ENCODE measurements at regions not wholly inside any gene's neighbourhood (a gene's known extent, or its start where the extent isn't known, plus 50 kb on each side); places are given as distances from the start of the nearest gene placed in this dataset.
"Not testable (repeated sequence)": the region's sequence is repeated elsewhere in the genome, so short reads cannot be mapped to it uniquely, and the experiment has no call there.

DNA sequence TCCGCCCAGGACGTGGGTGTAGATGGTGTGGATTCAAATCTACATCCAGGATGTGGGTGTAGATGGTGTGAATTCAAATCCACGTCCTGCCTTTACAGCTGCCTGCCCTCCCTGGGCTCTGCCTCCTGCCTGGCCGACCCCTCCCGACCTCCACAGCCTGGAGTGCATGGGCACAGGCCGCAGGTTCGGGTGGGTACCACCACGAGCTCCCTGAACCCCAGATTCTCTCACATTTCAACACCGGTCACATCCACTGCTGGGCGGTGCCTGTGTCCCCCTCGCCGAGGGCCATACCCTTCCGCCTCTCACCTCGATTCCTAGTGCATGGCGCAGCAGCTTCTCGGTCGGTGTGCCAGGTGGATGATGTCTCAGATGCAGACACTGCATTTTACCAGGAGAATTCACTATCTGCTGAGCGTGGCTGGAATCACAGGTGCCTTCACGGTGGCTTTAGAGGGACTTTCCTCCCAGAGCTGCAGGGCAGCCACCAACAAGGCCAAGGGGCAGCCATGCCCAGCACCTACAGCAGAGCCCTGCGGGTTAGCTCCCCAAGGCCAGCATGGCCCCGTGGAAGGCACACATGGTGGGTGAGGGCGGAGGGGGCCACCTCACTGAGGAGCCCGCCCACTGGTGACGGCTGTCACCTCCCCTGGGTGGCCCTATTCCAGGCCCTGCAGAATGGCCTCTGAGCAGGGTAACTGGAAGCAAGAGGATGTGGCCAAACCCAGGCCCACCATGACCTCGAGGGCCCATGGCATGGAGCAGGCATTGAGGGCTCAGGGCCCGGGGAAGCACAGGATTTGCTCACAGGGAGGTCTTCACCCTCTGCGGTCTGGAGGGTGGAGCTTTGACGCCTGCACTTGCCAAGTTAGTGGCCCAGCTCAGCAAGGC is 638.5 kb downstream of the TBC1D22A start:
- no peak for DNase-seq (ENCODE audit: low spot score)

DNA sequence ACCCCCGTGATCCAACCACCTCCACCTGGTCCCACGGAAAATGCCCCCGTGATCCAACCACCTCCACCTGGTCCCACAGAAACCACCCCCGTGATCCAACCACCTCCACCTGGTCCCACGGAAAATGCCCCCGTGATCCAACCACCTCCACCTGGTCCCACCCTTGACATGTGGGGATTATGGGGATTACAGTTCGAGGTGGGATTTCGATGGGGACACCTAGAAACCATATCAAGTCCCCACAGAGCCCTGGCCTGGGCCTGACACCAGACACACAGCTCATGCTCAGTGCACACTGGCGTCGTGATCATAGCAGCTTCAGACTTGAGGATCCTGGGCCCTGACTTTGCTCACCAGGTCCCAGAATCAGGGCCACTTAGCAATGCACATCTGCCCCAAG is 637.7 kb downstream of the TBC1D22A start:
- DNase-seq (ENCODE audit: low spot score), result not testable (repeated sequence)

DNA sequence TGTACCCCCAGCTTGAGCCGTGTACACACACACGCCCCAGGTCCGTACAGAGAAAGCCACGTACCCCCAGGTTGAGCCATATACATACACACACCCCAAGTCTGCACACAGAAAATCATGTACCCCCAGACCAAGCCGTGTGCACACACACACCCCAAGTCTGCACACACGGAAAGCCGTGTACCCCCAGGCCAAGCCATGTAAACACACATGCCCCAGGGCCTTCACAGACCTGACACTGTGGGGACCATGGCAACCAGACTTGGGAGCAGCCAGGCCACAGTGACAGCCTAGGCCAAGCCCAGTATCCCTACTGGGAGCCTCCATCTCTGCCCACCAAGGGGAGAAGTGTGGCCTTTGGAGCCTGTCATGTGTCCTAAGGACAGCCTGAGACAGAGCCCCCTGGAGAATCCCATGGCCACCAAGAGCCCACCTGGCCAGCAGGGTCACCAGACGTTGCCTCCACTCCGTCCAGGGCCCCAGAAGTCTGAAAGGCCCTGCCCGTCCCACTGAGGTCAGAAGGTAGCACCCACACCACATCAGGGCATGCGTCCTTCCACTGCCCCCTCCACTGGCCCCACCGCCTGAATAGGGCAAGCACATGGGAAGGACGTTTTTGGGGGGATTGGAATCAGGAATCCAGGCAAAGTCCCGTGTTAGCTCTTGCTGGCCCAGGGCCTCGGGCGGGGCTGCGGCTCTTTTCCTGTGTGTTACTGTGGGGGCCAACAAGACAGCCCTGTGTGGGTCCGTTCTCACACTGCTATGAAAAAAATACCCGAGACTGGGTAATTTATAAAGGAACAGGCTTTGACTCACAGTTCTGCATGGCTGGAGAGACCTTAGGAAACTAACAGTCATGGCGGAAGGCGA is 636.7 kb downstream of the TBC1D22A start:
- no peak for DNase-seq (ENCODE audit: low spot score)

DNA sequence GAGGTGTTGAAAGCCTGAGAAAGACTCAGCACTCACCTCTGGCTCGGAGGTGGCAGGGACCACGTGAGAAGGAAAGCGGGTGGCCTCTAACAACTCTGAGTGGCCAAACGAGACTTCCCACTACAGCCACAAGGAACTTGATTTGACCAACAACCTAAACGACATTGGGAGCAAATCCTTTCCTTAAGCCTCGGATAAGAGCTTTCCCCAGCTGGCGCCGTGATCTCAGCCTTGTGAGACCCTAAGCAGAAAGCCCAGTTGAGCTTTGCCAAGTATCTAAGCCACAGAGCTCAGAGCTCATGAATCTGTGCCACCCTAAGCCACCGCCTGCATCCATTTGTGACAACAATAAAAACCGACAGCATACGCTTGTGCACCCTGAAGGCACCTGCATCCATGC is 636.0 kb downstream of the TBC1D22A start:
- no peak for DNase-seq (ENCODE audit: low spot score)

DNA sequence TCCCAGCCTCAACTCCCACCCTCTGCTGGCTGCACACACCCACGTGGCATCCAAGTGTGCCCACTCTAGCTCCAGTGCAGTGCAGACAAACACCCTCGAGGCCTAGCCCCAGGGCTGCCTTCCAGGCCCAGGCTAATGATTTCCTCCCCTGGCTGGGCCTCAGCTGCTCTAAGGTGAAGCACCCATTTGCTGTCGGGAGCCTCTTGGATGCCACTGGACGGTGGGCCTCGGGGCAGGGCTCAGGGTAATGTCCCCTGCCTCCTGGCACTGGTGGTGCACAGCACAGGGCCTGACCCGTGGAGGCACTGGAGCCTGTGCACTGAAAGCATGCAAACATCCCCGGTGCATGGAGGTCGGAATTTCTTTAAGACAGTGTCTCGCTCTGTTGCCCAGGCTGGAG is 635.2 kb downstream of the TBC1D22A start:
- DNase-seq (ENCODE audit: low spot score), result no peak

DNA sequence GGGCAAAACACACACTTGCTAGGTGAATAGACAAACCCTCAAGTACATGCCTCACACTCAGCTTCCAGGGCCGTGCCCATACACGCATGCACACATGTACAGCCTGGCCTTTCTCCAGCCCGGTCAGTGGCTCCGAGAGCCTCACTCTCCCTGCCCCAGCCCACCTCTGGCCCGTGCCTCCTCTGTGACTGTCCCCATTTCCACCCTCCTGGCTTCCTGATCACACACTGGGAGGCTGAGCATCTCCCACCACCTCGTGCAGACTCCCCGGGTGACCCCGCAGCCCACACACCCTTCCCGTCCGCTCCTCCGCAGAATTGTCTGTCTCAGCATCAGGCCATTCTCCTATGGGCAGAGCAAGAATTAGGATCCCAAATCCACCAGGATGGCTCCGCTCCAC is 634.1 kb downstream of the TBC1D22A start:
- DNase-seq (ENCODE audit: low spot score), result no peak

DNA sequence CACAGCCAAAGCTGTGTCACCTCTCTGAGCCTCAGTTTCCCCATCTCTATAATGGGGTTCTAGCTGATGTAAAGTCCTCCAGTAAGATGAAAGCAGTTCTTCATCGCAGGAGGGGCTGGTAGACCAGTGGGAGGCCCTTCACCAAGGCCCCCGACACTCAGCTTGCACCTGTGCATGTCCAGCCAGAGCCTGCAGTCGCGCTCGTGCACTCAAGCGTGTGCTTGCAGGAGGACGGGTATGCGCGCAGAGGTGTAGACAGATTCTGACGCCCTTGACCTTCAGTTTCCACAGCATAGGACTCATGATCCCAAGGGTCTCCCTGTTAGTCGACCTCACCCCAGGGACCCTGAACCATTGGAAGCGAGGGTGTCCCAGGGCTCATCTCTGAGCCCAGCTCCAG is 633.7 kb downstream of the TBC1D22A start:
- DNase-seq (ENCODE audit: low spot score), result no peak

DNA sequence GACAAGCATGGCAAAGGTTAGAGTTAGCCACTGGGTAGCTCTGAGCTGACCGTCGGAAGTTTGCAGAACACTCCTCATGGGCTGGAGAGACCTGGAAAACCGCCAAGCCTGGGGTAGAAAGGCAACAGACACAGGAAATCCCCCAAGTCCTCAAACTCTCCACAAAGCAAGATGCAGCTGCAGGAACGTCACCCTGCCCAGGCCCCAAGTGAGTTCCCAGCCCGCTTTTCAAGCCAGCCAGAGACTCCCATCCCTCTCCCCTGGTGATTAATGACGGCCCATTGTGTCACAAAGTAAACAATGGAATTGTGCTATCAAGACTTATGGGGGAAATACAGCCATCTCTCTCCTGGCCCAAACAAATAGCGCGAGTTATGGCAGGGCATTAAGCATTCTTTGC is 633.0 kb downstream of the TBC1D22A start:
- no peak for DNase-seq (ENCODE audit: low spot score)

DNA sequence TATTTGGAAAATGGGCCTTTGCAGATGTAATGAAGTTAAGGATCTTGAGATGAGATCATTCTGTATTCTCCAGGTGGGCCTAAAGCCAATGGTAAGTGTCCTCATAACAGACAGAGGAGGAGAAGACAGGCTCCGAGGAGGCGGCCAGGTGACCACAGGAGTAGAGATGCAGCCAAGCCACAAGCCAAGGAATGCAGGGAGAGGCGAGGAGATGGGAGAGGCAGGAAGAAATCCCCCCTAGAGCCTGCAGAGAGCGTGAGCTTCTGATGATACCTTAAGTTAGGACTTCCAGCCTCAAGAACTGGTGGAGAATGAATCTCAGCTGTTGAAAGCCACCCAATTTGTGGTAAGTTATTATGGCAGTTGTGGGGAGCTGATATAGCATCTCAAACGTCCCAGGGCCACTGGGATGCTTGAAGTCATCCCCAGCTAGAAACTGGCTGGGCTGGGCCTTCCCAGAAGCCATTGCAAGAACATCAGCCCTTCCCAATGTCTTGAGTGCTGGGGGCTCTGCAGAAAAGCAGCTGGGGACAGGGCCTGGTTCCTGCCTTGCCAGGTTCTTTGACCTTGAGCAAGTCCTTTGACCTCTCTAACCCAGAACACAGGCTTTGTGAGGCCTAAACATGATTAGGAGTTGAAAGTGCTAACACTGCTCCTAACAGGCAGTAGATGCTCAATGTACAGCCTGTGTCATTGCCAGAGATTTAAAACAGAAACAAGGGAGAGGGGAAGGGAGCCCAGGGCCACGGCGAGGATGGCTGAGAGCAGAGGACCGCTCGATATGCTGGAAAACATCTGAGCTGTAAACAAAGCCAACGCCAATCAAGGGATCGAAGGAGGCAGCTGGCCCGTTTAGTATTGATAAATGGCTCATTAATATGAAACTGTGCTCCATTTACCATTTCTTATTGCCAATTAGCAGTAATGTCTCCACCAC is 632.3 kb downstream of the TBC1D22A start:
- DNase-seq (ENCODE audit: low spot score), result no peak

DNA sequence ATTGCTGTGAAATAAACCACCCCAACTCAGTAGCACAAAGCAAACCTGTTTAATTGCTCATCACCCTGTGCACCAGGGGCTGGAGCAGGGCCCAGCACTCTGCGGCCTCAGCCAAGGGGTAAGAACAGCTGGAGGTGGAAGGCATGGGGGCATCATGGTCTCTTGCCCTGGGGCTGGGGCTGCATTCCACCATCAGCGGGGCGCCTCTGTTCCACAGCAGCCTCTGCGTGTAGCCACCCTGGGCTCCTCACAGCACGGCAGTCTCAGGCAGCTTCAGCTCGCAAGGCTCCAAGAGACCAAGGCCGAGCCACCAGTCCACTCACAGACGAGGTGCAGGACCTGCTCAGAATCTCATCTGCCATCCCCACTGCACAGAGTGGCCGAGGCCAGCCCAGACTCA is 630.7 kb downstream of the TBC1D22A start:
- no peak for DNase-seq (ENCODE audit: low spot score)

DNA sequence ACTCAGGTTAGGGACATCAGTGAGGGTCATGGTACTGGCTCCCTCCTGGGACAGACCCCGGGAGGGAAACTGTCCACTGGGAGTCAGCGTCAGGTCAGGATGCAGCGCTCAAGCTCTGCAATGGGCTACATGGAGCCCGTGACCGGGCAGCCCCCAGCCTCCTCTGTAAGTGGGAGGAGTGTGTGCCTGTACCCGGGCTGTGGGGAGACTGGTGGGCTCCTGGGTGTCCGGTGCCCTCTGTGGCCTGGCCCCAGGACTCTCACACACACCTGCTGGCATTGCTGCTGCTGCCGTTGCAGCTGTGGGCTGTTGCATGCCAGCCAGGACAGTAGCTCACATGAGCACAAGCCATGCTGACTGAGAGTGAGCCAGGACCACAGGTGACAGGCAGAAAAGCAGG is 630.3 kb downstream of the TBC1D22A start:
- DNase-seq (ENCODE audit: low spot score), result no peak

DNA sequence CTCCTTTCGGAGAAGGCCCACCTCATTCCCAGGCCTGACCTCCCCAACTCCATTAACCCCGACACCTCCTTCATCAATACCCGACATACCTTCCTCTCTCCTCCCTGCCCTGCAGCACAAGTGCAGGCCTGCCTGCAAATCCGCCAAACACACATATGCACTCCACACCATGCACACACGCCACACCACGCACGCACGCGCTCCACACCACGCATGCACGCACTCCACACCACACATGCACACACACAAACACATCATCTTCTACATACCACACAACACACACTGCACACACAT is 629.6 kb downstream of the TBC1D22A start:
- DNase-seq (ENCODE audit: low spot score), result no peak

DNA sequence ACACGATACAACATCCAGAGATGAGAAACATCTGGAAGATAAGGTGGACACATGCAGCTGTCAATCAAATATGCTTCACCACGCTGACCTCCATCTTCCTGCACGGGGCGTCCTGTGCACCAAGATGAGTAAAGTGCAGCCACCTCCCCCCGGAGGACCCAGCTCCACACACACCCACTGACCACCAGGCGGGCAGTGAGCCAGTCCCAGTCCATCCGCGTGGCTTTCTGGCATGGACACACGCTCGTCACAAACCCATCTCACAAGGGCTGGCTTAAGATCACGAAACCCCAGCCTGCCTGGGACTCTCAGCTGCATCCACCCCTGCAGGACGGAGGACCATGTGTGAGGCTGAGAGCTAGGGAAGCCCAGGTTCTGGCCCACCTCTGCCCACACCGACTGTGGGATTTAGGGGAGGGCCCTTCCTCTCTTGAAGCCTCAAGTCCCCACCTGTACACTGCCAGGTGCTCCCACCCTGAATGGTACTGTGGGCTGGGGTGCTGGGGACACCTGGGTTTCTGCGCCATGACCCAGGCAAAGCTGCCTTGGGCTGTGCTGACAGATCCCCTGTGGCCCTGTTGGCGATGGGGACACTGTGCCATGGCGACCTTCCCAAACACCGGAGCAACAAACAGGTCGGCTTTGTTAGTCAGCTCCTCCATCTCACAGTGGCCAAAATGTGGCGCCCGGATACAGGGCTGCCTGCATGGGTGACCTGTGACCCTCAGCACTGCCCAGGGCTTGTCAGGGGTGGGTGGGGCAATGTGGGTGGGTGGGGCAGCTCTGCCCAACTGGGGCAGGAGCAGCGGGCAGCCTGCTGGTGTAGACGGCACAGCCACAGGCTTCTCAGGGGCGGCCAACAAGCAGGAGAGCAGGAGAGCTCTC is 629.0 kb downstream of the TBC1D22A start:
- peak; percentile 11 for DNase-seq (ENCODE audit: low spot score)

DNA sequence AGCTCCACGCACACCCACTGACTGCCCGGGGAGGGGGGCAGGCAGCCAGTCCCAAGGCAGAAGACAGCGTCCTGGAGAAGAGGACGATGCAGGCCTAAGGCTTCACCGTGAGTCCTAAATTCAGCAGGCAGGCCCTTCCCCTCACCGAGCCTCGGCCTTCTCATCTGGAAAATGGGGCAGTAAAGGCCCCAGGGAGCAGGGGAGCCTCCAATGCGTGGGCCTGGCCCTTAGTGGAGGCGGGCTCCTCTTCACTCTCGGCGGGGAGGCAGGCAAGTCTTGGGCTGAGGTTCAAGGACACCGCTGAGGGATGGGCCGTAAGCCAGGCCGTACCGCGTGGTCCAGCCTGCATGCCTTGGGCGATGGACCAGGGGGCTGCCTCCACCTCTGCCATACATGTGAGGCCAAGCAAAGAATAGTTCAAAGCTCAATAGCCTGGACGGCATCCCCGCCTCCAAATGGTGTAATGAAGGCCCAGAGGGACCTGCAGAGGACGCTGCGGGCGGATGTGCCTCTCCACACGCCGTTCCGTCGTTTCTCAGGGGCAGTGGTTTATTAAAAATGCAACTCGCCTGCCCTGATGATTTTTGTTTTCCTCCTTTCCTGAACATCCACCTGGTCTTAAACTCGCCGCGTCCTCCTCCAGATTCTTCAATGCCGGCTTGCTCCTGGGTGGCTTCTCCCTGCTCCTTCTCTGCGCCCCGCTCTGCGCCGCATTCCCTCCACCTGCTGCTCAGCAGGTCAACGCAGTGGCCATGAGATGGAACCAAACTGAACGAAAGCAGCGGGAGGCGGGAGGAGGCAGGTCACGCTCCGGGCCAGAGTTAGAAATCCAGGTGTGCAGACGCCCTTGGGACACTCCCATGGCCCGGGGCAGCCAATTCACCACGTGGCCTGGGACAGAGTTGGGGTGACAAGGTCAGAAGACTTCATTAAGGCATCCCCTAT is 627.8 kb downstream of the TBC1D22A start:
- no peak for DNase-seq (ENCODE audit: low spot score)

DNA sequence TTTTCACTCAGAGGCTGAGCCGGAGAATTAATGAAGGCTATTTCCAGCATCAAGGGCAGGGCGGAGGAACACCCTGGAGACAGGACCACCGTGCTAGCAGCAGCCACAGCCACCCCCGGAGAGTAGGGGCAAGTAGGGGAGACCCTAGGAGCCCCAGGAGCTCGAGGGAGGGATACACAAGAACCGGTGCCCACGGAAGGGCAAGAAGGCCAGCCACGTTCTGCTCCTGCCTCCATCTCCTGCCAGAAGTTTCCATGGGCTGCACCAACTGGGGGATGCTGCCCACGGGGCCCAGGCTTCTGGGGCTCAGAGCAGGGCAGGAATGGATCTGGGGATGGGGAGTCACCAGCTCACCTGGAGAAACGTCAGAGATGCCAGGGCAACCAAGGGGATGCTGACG is 626.8 kb downstream of the TBC1D22A start:
- DNase-seq (ENCODE audit: low spot score), result no peak

DNA sequence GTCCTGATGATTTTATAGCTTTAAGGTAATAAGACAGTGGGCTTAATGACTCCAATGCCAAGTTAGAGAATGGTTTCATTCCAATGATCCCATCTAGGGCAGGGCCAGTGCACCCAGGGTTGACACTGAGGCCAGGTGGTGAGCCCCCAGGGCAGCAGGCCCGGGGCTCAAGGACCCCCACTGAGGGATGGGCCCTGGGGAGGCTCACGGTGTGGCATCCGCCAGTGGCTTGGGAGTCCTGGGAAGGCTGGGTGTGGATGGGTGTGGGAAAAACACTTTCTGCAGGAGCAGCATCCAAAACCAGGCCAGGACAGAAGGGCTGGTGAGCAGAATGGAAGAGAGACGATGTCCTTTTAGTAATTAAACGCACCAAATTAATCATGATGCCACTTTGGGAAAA is 626.3 kb downstream of the TBC1D22A start:
- no peak for DNase-seq (ENCODE audit: low spot score)

DNA sequence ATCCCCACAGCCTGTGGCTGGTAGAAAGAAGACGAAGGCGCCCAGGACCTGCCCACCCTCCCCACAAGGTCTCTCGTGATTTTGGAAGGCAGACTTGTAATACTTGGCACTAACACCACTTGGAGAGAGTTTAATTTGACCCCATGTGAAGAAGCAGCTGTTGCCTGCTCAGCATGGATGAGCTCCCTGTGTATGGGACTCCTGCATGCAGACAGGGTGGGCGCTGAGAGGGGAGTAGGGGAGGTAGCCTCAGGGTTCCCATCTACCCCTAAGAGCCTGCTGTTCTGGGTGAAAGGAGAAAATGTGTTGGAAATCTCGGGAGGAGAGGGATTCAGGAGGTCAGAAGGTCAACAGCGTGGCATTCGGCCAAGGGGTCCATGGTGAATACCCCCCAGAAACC is 625.9 kb downstream of the TBC1D22A start:
- no peak for DNase-seq (ENCODE audit: low spot score)

DNA sequence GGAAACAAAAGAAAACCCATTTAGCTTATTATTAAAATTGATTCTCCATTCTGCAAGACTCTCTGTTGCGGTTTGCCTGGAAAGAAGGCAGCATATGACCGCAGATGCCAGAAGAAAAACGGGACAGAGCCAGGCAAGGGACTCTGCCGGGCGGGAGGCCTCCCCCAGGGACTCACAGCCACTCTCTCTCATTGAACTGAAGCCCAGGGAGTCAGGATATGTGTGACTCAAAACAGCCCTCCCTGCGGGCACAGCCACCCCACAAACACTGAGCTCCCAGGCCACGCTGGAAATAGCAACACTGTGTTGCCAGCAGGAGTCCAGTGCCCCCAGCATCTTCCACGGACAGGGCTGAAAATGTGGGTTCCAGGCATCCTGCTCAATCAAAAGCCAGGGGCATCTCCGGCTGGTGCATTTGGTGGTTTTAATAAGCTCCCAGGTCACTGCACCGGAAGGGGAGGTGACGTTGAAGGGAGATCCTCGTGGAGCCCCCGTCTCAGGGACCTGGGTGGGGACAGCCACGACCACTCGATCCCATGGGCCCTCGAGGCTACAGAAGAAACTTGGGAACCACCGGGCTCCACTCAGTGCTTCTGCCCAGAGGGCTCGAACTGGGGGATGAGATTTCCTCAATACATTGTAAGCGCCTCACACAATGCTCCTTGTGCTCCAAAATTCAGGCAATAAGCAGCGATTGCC is 624.5 kb downstream of the TBC1D22A start:
- DNase-seq (ENCODE audit: low spot score), result no peak

DNA sequence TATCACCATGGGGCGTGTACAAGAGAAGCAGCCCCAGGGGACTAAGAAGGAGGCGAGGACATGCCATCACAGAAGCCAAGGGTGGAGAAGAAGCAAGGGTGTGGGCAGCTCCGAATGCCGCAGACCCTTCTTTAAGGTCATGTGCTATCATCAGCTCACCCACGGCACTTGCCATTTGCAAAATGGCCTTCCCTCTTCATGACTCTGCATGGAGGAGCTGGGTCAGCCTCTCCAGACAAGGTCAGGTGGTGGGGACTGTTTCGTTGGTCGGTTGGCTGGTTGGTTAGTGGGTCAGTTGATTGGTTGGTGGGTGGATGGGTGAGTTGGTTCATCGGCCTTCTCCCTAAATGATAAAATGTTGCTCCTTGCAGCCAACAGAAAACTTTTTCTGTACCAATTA is 622.5 kb downstream of the TBC1D22A start:
- no peak for DNase-seq (ENCODE audit: low spot score)

All from HT-29 (cell line).